ENCODE measurements at regions not wholly inside any gene's neighbourhood (a gene's known extent, or its start where the extent isn't known, plus 50 kb on each side); places are given as distances from the start of the nearest gene placed in this dataset.

- no peaks in the 10 kb centered on the region for H3K36me3 ChIP-seq (ENCODE audit: control insufficient read depth in 2 of 2, insufficient read depth in 2 of 2, low read length in 2 of 2)
- H3K27ac ChIP-seq (ENCODE audit: low read length), result no peak overlapping the region
- no peak overlapping the region for H3K9ac ChIP-seq (ENCODE audit: low read length in 2 of 2)
- H3K9me3 ChIP-seq (ENCODE audit: control insufficient read depth in 2 of 2, low read length in 2 of 2), result no peaks in the 10 kb centered on the region
- H3K4me3 ChIP-seq (ENCODE audit: low read length in 2 of 2), result no peak overlapping the region
- peaks cover 14% of the 10 kb centered on the region for H3K4me1 ChIP-seq (ENCODE audit: control insufficient read depth, insufficient read depth, low read length)
- H3K27me3 ChIP-seq (ENCODE audit: control insufficient read depth in 1 of 2, insufficient read depth in 2 of 2, low read length in 2 of 2), result no peaks in the 10 kb centered on the region
Observed at GRCh38 chr2:8578335-8579244, 103.3 kb upstream of the ID2 start.

- Histone ChIP-seq H3K9me3 (ENCODE audit: control insufficient read depth in 2 of 2, low read length in 2 of 2) (no peaks in the 10 kb centered on the region), H3K4me1 (ENCODE audit: control insufficient read depth, insufficient read depth, low read length) (peaks cover 22% of the 10 kb centered on the region), H3K4me3 (ENCODE audit: low read length in 2 of 2) (no peak overlapping the region), H3K36me3 (ENCODE audit: control insufficient read depth in 2 of 2, insufficient read depth in 2 of 2, low read length in 2 of 2) (no peaks in the 10 kb centered on the region), H3K27ac (ENCODE audit: low read length) (no peak overlapping the region), H3K9ac (ENCODE audit: low read length in 2 of 2) (no peak overlapping the region), H3K27me3 (ENCODE audit: control insufficient read depth in 1 of 2, insufficient read depth in 2 of 2, low read length in 2 of 2) (no peaks in the 10 kb centered on the region)
Observed at GRCh38 chr2:8579485-8580085, 102.3 kb upstream of the ID2 start.

- Histone ChIP-seq H3K27ac (ENCODE audit: low read length) (no peak overlapping the region), H3K9ac (ENCODE audit: low read length in 2 of 2) (no peak overlapping the region)
Observed at GRCh38 chr2:8580316-8581233, 101.3 kb upstream of the ID2 start.

GRCh38 chr2:8581234-8581561 is 100.7 kb upstream of the ID2 start:
- Histone ChIP-seq H3K4me1 (ENCODE audit: control insufficient read depth, insufficient read depth, low read length) (peaks cover 17% of the 10 kb centered on the region), H3K9ac (ENCODE audit: low read length in 2 of 2) (no peak overlapping the region), H3K27me3 (ENCODE audit: control insufficient read depth in 1 of 2, insufficient read depth in 2 of 2, low read length in 2 of 2) (no peaks in the 10 kb centered on the region), H3K27ac (ENCODE audit: low read length) (no peak overlapping the region), H3K4me3 (ENCODE audit: low read length in 2 of 2) (no peak overlapping the region), H3K36me3 (ENCODE audit: control insufficient read depth in 2 of 2, insufficient read depth in 2 of 2, low read length in 2 of 2) (no peaks in the 10 kb centered on the region), H3K9me3 (ENCODE audit: control insufficient read depth in 2 of 2, low read length in 2 of 2) (no peaks in the 10 kb centered on the region)

More at GRCh38 chr2:8580316-8581233, 101.3 kb upstream of the ID2 start:
- Histone ChIP-seq H3K9me3 (ENCODE audit: control insufficient read depth in 2 of 2, low read length in 2 of 2) (no peaks in the 10 kb centered on the region), H3K27me3 (ENCODE audit: control insufficient read depth in 1 of 2, insufficient read depth in 2 of 2, low read length in 2 of 2) (no peaks in the 10 kb centered on the region), H3K36me3 (ENCODE audit: control insufficient read depth in 2 of 2, insufficient read depth in 2 of 2, low read length in 2 of 2) (no peaks in the 10 kb centered on the region), H3K4me1 (ENCODE audit: control insufficient read depth, insufficient read depth, low read length) (peaks cover 19% of the 10 kb centered on the region), H3K4me3 (ENCODE audit: low read length in 2 of 2) (no peak overlapping the region)

- no peaks in the 10 kb centered on the region for H3K27me3 ChIP-seq (ENCODE audit: control insufficient read depth in 1 of 2, insufficient read depth in 2 of 2, low read length in 2 of 2)
- H3K9ac ChIP-seq (ENCODE audit: low read length in 2 of 2), result no peak overlapping the region
- no peak overlapping the region for H3K27ac ChIP-seq (ENCODE audit: low read length)
- H3K4me3 ChIP-seq (ENCODE audit: low read length in 2 of 2), result no peak overlapping the region
- no peaks in the 10 kb centered on the region for H3K36me3 ChIP-seq (ENCODE audit: control insufficient read depth in 2 of 2, insufficient read depth in 2 of 2, low read length in 2 of 2)
- H3K4me1 ChIP-seq (ENCODE audit: control insufficient read depth, insufficient read depth, low read length), result peaks cover 17% of the 10 kb centered on the region
- no peaks in the 10 kb centered on the region for H3K9me3 ChIP-seq (ENCODE audit: control insufficient read depth in 2 of 2, low read length in 2 of 2)
Observed at GRCh38 chr2:8581601-8582041, 100.2 kb upstream of the ID2 start.

GRCh38 chr2:8582191-8582590 is 99.7 kb upstream of the ID2 start:
- Histone ChIP-seq H3K9me3 (ENCODE audit: control insufficient read depth in 2 of 2, low read length in 2 of 2) (no peaks in the 10 kb centered on the region), H3K4me1 (ENCODE audit: control insufficient read depth, insufficient read depth, low read length) (peaks cover 15% of the 10 kb centered on the region), H3K9ac (ENCODE audit: low read length in 2 of 2) (no peak overlapping the region), H3K27me3 (ENCODE audit: control insufficient read depth in 1 of 2, insufficient read depth in 2 of 2, low read length in 2 of 2) (no peaks in the 10 kb centered on the region), H3K4me3 (ENCODE audit: low read length in 2 of 2) (no peak overlapping the region), H3K36me3 (ENCODE audit: control insufficient read depth in 2 of 2, insufficient read depth in 2 of 2, low read length in 2 of 2) (no peaks in the 10 kb centered on the region), H3K27ac (ENCODE audit: low read length) (peak overlapping the region; percentile 31)

- Histone ChIP-seq H3K27ac (ENCODE audit: low read length) (peak overlapping the region; percentile 31), H3K4me1 (ENCODE audit: control insufficient read depth, insufficient read depth, low read length) (peaks cover 15% of the 10 kb centered on the region), H3K4me3 (ENCODE audit: low read length in 2 of 2) (no peak overlapping the region), H3K27me3 (ENCODE audit: control insufficient read depth in 1 of 2, insufficient read depth in 2 of 2, low read length in 2 of 2) (no peaks in the 10 kb centered on the region), H3K9me3 (ENCODE audit: control insufficient read depth in 2 of 2, low read length in 2 of 2) (no peaks in the 10 kb centered on the region), H3K36me3 (ENCODE audit: control insufficient read depth in 2 of 2, insufficient read depth in 2 of 2, low read length in 2 of 2) (no peaks in the 10 kb centered on the region), H3K9ac (ENCODE audit: low read length in 2 of 2) (peak overlapping the region in 1 of 2 donors; percentile 37)
Observed at GRCh38 chr2:8582651-8583399, 99.0 kb upstream of the ID2 start.

- Histone ChIP-seq H3K4me1 (ENCODE audit: control insufficient read depth, insufficient read depth, low read length) (peaks cover 15% of the 10 kb centered on the region), H3K9me3 (ENCODE audit: control insufficient read depth in 2 of 2, low read length in 2 of 2) (no peaks in the 10 kb centered on the region), H3K27me3 (ENCODE audit: control insufficient read depth in 1 of 2, insufficient read depth in 2 of 2, low read length in 2 of 2) (no peaks in the 10 kb centered on the region), H3K4me3 (ENCODE audit: low read length in 2 of 2) (peak overlapping the region in 1 of 2 donors; percentile 66), H3K36me3 (ENCODE audit: control insufficient read depth in 2 of 2, insufficient read depth in 2 of 2, low read length in 2 of 2) (no peaks in the 10 kb centered on the region), H3K27ac (ENCODE audit: low read length) (peak overlapping the region; percentile 31), H3K9ac (ENCODE audit: low read length in 2 of 2) (peak overlapping the region; percentile 36 to 37)
Observed at GRCh38 chr2:8583400-8584173, 98.3 kb upstream of the ID2 start.

- no peaks in the 10 kb centered on the region for H3K27me3 ChIP-seq (ENCODE audit: control insufficient read depth in 1 of 2, insufficient read depth in 2 of 2, low read length in 2 of 2)
- no peak overlapping the region for H3K27ac ChIP-seq (ENCODE audit: low read length)
- peak overlapping the region; percentile 35 to 36 for H3K9ac ChIP-seq (ENCODE audit: low read length in 2 of 2)
- peaks cover 15% of the 10 kb centered on the region for H3K4me1 ChIP-seq (ENCODE audit: control insufficient read depth, insufficient read depth, low read length)
- peak overlapping the region in 1 of 2 donors; percentile 66 for H3K4me3 ChIP-seq (ENCODE audit: low read length in 2 of 2)
- H3K36me3 ChIP-seq (ENCODE audit: control insufficient read depth in 2 of 2, insufficient read depth in 2 of 2, low read length in 2 of 2), result no peaks in the 10 kb centered on the region
- no peaks in the 10 kb centered on the region for H3K9me3 ChIP-seq (ENCODE audit: control insufficient read depth in 2 of 2, low read length in 2 of 2)
Observed at GRCh38 chr2:8584174-8585066, 97.4 kb upstream of the ID2 start.

Measured in stomach smooth muscle (tissue), 2 donors.